Mesothelial cell of epicardium (in vitro differentiated cells): ENCODE measurements at regions not wholly inside any gene's neighbourhood (a gene's known extent, or its start where the extent isn't known, plus 50 kb on each side); places are given as distances from the start of the nearest gene placed in this dataset.

ENCODE experiments used
- DNase-seq, 2 experiments: peaks; one replicate each; pipeline ENCODE4 v3.0.0; 2021; ENCODE audit warnings: low spot score in 2 of 2; ENCODE audit not compliant: unreplicated experiment in 2 of 2
- H3K27ac Mint-ChIP-seq: 2 replicates; pipeline ENCODE4 v1.8.0; 2021; ENCODE audit warnings: mixed read lengths
- H3K27me3 Mint-ChIP-seq: 2 replicates; pipeline ENCODE4 v1.8.0; 2021; ENCODE audit warnings: low read depth, mixed read lengths
- H3K36me3 Mint-ChIP-seq: 2 replicates; pipeline ENCODE4 v1.8.0; 2021; ENCODE audit warnings: mixed read lengths
- H3K4me1 Mint-ChIP-seq: 2 replicates; pipeline ENCODE4 v1.8.0; 2021; ENCODE audit warnings: mixed read lengths
- H3K4me3 Mint-ChIP-seq: 2 replicates; pipeline ENCODE4 v1.8.0; 2021; ENCODE audit warnings: mild to moderate bottlenecking, moderate library complexity, mixed read lengths
- H3K9me3 Mint-ChIP-seq: 2 replicates; pipeline ENCODE4 v1.8.0; 2021; ENCODE audit warnings: mixed read lengths
- CTCF ChIP-seq: fragments of 200-600 bp; sonication (generic); IDR thresholded peaks from one replicate; pipeline ENCODE4 v1.5.0; 2021; ENCODE audit warnings: antibody characterized with exemption; ENCODE audit not compliant: unreplicated experiment

DNA sequence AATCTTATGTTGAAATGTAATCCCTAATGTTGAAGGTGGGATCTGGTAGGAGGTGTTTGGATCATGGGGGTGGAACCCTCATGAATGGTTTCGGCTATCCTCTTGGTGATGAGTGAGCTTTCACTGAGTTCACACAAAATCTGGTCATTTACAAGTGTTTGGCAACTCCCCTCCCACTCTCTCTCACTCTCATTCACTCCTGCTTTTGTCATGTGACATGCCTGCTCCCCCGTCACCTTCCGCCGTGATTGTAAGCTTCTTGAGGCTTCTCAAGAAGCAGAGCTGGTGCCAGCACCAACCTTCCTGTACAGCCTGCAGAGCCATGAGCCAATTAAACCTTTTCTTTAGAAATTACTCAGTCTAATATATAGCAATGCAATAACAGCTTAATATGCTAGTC, 245.4 kb downstream of the BMP4 start:
- TF ChIP-seq CTCF: no peak
- Mint-ChIP-seq H3K36me3 (no peaks in the 10 kb centered on the region), H3K9me3 (no peaks in the 10 kb centered on the region), H3K27ac (no peak overlapping the region), H3K4me3 (no peak overlapping the region), H3K4me1 (peaks cover 17% of the 10 kb centered on the region), H3K27me3 (peaks cover 3% of the 10 kb centered on the region)
- DNase-seq: no peak

DNA sequence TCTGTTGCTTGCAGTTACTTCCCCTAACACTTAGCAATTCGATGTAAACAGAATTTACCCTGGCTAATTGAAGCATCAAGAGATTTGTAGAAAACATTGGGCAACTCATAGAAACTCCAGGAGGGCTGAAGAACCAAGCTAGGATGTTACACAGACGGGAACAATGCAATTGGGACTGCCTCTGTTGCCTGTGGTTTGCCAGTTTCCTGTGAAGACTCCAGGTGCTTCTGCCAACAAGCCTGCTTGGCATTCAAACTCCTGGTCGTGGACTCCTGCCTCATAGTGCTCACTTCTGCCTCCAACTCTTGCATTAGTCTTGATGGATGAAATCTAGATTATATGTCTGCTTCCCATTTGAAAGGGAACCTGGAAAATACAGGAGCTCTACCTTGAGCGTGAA, 246.0 kb downstream of the BMP4 start:
- Mint-ChIP-seq H3K4me1 (peaks cover 13% of the 10 kb centered on the region), H3K36me3 (no peaks in the 10 kb centered on the region), H3K9me3 (no peaks in the 10 kb centered on the region), H3K27me3 (peaks cover 3% of the 10 kb centered on the region), H3K27ac (no peak overlapping the region), H3K4me3 (no peak overlapping the region)
- TF ChIP-seq CTCF: no peak
- DNase-seq: no peak

- no peak overlapping the region for H3K4me3 Mint-ChIP-seq
- DNase-seq: no peak
- peaks cover under 1% of the 10 kb centered on the region for H3K4me1 Mint-ChIP-seq
- no peaks in the 10 kb centered on the region for H3K36me3 Mint-ChIP-seq
- H3K27me3 Mint-ChIP-seq: peaks cover 3% of the 10 kb centered on the region
- H3K27ac Mint-ChIP-seq: no peak overlapping the region
- no peak for TF ChIP-seq CTCF
- no peaks in the 10 kb centered on the region for H3K9me3 Mint-ChIP-seq
These were observed 247.2 kb downstream of the BMP4 start for GRCh38 chr14:53709381-53709780.

- no peak overlapping the region for H3K4me3 Mint-ChIP-seq
- no peaks in the 10 kb centered on the region for H3K36me3 Mint-ChIP-seq
- no peak for TF ChIP-seq CTCF
- no peaks in the 10 kb centered on the region for H3K4me1 Mint-ChIP-seq
- no peaks in the 10 kb centered on the region for H3K27me3 Mint-ChIP-seq
- no peak for DNase-seq
- H3K27ac Mint-ChIP-seq: no peak overlapping the region
- H3K9me3 Mint-ChIP-seq: peaks cover 6% of the 10 kb centered on the region
These were observed 253.2 kb downstream of the BMP4 start for GRCh38 chr14:53703457-53703856.

GRCh38 chr14:53701108-53701875, 255.3 kb downstream of the BMP4 start:
- H3K36me3 Mint-ChIP-seq: no peaks in the 10 kb centered on the region
- H3K4me1 Mint-ChIP-seq: no peaks in the 10 kb centered on the region
- H3K9me3 Mint-ChIP-seq: peaks cover 6% of the 10 kb centered on the region
- DNase-seq: no peak
- H3K27ac Mint-ChIP-seq: no peak overlapping the region
- no peaks in the 10 kb centered on the region for H3K27me3 Mint-ChIP-seq
- no peak for TF ChIP-seq CTCF
- H3K4me3 Mint-ChIP-seq: no peak overlapping the region
